ENCODE measurements at regions not wholly inside any gene's neighbourhood (a gene's known extent, or its start where the extent isn't known, plus 50 kb on each side); places are given as distances from the start of the nearest gene placed in this dataset.

- H3K79me2 ChIP-seq (ENCODE audit: low read depth) = no peaks in the 10 kb centered on the region
- Mint-ChIP-seq H3K36me3 (no peaks in the 10 kb centered on the region), H3K9me3 (no peaks in the 10 kb centered on the region), H3K27ac (peak overlapping the region; percentile 17), H3K27me3 (ENCODE audit: insufficient read depth, low read depth) (no peaks in the 10 kb centered on the region), H3K4me3 (no peak overlapping the region), H3K4me1 (peaks cover 5% of the 10 kb centered on the region)
- no peaks in the 10 kb centered on the region for H4K20me1 ChIP-seq (ENCODE audit: low read depth)
- H3K4me1 ChIP-seq = peaks cover 8% of the 10 kb centered on the region
- no peak overlapping the region for H2AFZ ChIP-seq (replicated peaks)
- H3K4me2 ChIP-seq = no peak overlapping the region
- no peak overlapping the region for H3K27ac ChIP-seq
- H3K36me3 ChIP-seq = no peaks in the 10 kb centered on the region
- TF ChIP-seq EZH2 (IDR thresholded peaks at IDR 0.05) (no peak), EZH2phosphoT487 (IDR thresholded peaks at IDR 0.05) (no peak)
- TF ChIP-seq, protein P1, sequence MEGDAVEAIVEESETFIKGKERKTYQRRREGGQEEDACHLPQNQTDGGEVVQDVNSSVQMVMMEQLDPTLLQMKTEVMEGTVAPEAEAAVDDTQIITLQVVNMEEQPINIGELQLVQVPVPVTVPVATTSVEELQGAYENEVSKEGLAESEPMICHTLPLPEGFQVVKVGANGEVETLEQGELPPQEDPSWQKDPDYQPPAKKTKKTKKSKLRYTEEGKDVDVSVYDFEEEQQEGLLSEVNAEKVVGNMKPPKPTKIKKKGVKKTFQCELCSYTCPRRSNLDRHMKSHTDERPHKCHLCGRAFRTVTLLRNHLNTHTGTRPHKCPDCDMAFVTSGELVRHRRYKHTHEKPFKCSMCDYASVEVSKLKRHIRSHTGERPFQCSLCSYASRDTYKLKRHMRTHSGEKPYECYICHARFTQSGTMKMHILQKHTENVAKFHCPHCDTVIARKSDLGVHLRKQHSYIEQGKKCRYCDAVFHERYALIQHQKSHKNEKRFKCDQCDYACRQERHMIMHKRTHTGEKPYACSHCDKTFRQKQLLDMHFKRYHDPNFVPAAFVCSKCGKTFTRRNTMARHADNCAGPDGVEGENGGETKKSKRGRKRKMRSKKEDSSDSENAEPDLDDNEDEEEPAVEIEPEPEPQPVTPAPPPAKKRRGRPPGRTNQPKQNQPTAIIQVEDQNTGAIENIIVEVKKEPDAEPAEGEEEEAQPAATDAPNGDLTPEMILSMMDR (IDR thresholded peaks at IDR 0.05) = no peak
- DNase-seq (ENCODE audit: low spot score) = no peak
- no peaks in the 10 kb centered on the region for H3K27me3 ChIP-seq
- no peaks in the 10 kb centered on the region for H3K9me3 ChIP-seq (ENCODE audit: low read depth)
- H3K9ac ChIP-seq = no peak overlapping the region
- H3F3A ChIP-seq (ENCODE audit: low read depth) = no peaks in the 10 kb centered on the region
- no peak overlapping the region for H3K4me3 ChIP-seq
These were observed 75.9 kb upstream of the ALDH1L1 start for GRCh38 chr3:126256251-126256650.

- TF ChIP-seq, protein P1 (IDR thresholded peaks at IDR 0.05) = no peak
- no peak for TF ChIP-seq EZH2phosphoT487 (IDR thresholded peaks at IDR 0.05)
- TF ChIP-seq EZH2 (IDR thresholded peaks at IDR 0.05) = no peak
- Mint-ChIP-seq H3K36me3 (no peaks in the 10 kb centered on the region), H3K9me3 (peaks cover 2% of the 10 kb centered on the region), H3K4me3 (no peak overlapping the region), H3K27me3 (ENCODE audit: insufficient read depth, low read depth) (no peaks in the 10 kb centered on the region), H3K4me1 (peaks cover 2% of the 10 kb centered on the region), H3K27ac (no peak overlapping the region)
- Histone ChIP-seq H4K20me1 (ENCODE audit: low read depth) (no peaks in the 10 kb centered on the region), H3K36me3 (no peaks in the 10 kb centered on the region), H3K4me1 (peaks cover 10% of the 10 kb centered on the region), H2AFZ (replicated peaks) (no peak overlapping the region), H3K79me2 (ENCODE audit: low read depth) (no peaks in the 10 kb centered on the region), H3K27me3 (no peaks in the 10 kb centered on the region), H3K9me3 (ENCODE audit: low read depth) (no peaks in the 10 kb centered on the region), H3K9ac (no peak overlapping the region), H3K27ac (no peak overlapping the region), H3K4me2 (no peak overlapping the region), H3K4me3 (no peak overlapping the region), H3F3A (ENCODE audit: low read depth) (no peaks in the 10 kb centered on the region)
- no peak for DNase-seq (ENCODE audit: low spot score)
These were observed 72.7 kb upstream of the ALDH1L1 start for GRCh38 chr3:126253072-126253471.

GRCh38 chr3:126252373-126252772, 72.0 kb upstream of the ALDH1L1 start:
- Mint-ChIP-seq H3K27ac (no peak overlapping the region), H3K4me3 (no peak overlapping the region), H3K9me3 (peaks cover 8% of the 10 kb centered on the region), H3K4me1 (peaks cover 2% of the 10 kb centered on the region), H3K36me3 (no peaks in the 10 kb centered on the region), H3K27me3 (ENCODE audit: insufficient read depth, low read depth) (no peaks in the 10 kb centered on the region)
- no peaks in the 10 kb centered on the region for H3K27me3 ChIP-seq
- H3F3A ChIP-seq (ENCODE audit: low read depth) = no peaks in the 10 kb centered on the region
- H2AFZ ChIP-seq (replicated peaks) = no peak overlapping the region
- H3K4me3 ChIP-seq = no peak overlapping the region
- no peak overlapping the region for H3K27ac ChIP-seq
- H3K36me3 ChIP-seq = no peaks in the 10 kb centered on the region
- no peaks in the 10 kb centered on the region for H4K20me1 ChIP-seq (ENCODE audit: low read depth)
- H3K79me2 ChIP-seq (ENCODE audit: low read depth) = no peaks in the 10 kb centered on the region
- H3K4me1 ChIP-seq = peaks cover 10% of the 10 kb centered on the region
- H3K4me2 ChIP-seq = no peak overlapping the region
- TF ChIP-seq EZH2phosphoT487 (IDR thresholded peaks at IDR 0.05) (no peak), EZH2 (IDR thresholded peaks at IDR 0.05) (no peak)
- TF ChIP-seq, protein P1 (IDR thresholded peaks at IDR 0.05) = no peak
- no peak for DNase-seq (ENCODE audit: low spot score)
- no peak overlapping the region for H3K9ac ChIP-seq
- no peaks in the 10 kb centered on the region for H3K9me3 ChIP-seq (ENCODE audit: low read depth)
